Neural cell (in vitro differentiated cells): ENCODE measurements at regions not wholly inside any gene's neighbourhood (a gene's known extent, or its start where the extent isn't known, plus 50 kb on each side); places are given as distances from the start of the nearest gene placed in this dataset.

Experiments
- EP300 ChIP-seq: fragments of 450-650 bp; conservative IDR thresholded peaks from 2 replicates; pipeline ENCODE4 v1.6.1; 2014; ENCODE audit warnings: antibody characterized with exemption, mild to moderate bottlenecking, moderate library complexity; ENCODE audit not compliant: poor library complexity, severe bottlenecking
- EZH2 ChIP-seq: fragments of 200-600, 300-800 bp; shearing (Covaris generic), sonication (generic); IDR thresholded peaks from 2 replicates; pipeline ENCODE4 v1.6.1; 2014; ENCODE audit warnings: antibody characterized with exemption, low read length, borderline replicate concordance, mild to moderate bottlenecking; ENCODE audit not compliant: insufficient read depth, poor library complexity, severe bottlenecking
- MXI1 ChIP-seq: fragments of 450-650 bp; conservative IDR thresholded peaks from 2 replicates; pipeline ENCODE4 v1.6.1; 2014; ENCODE audit warnings: antibody characterized with exemption, mild to moderate bottlenecking; ENCODE audit not compliant: poor library complexity, severe bottlenecking
- POLR2AphosphoS5 ChIP-seq: IDR thresholded peaks from 2 replicates; pipeline ENCODE4 v1.6.1; 2012
- RAD21 ChIP-seq: fragments of 450-650 bp; conservative IDR thresholded peaks from 2 replicates; pipeline ENCODE4 v1.6.1; 2014; ENCODE audit warnings: antibody characterized with exemption, mild to moderate bottlenecking, moderate library complexity
- SMC3 ChIP-seq: fragments of 450-650 bp; conservative IDR thresholded peaks from 2 replicates; pipeline ENCODE4 v1.6.1; 2014; ENCODE audit warnings: antibody characterized with exemption, mild to moderate bottlenecking, moderate library complexity; ENCODE audit not compliant: poor library complexity
- TF ChIP-seq, protein P1 (sequence below): fragments of 450-650 bp; IDR thresholded peaks from 2 replicates; pipeline ENCODE4 v1.5.1; 2014; ENCODE audit warnings: antibody characterized with exemption, mild to moderate bottlenecking, moderate library complexity; ENCODE audit not compliant: poor library complexity, severe bottlenecking
- TF ChIP-seq, protein P2 (sequence below): IDR thresholded peaks from 2 replicates; pipeline ENCODE4 v1.6.1; 2012; ENCODE audit warnings: borderline replicate concordance

- TF ChIP-seq EZH2 (no peak), MXI1 (no peak), POLR2AphosphoS5 (no peak), RAD21 (no peak), SMC3 (no peak), EP300 (no peak)
- TF ChIP-seq, protein P1, sequence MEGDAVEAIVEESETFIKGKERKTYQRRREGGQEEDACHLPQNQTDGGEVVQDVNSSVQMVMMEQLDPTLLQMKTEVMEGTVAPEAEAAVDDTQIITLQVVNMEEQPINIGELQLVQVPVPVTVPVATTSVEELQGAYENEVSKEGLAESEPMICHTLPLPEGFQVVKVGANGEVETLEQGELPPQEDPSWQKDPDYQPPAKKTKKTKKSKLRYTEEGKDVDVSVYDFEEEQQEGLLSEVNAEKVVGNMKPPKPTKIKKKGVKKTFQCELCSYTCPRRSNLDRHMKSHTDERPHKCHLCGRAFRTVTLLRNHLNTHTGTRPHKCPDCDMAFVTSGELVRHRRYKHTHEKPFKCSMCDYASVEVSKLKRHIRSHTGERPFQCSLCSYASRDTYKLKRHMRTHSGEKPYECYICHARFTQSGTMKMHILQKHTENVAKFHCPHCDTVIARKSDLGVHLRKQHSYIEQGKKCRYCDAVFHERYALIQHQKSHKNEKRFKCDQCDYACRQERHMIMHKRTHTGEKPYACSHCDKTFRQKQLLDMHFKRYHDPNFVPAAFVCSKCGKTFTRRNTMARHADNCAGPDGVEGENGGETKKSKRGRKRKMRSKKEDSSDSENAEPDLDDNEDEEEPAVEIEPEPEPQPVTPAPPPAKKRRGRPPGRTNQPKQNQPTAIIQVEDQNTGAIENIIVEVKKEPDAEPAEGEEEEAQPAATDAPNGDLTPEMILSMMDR: no peak
- TF ChIP-seq, protein P2, sequence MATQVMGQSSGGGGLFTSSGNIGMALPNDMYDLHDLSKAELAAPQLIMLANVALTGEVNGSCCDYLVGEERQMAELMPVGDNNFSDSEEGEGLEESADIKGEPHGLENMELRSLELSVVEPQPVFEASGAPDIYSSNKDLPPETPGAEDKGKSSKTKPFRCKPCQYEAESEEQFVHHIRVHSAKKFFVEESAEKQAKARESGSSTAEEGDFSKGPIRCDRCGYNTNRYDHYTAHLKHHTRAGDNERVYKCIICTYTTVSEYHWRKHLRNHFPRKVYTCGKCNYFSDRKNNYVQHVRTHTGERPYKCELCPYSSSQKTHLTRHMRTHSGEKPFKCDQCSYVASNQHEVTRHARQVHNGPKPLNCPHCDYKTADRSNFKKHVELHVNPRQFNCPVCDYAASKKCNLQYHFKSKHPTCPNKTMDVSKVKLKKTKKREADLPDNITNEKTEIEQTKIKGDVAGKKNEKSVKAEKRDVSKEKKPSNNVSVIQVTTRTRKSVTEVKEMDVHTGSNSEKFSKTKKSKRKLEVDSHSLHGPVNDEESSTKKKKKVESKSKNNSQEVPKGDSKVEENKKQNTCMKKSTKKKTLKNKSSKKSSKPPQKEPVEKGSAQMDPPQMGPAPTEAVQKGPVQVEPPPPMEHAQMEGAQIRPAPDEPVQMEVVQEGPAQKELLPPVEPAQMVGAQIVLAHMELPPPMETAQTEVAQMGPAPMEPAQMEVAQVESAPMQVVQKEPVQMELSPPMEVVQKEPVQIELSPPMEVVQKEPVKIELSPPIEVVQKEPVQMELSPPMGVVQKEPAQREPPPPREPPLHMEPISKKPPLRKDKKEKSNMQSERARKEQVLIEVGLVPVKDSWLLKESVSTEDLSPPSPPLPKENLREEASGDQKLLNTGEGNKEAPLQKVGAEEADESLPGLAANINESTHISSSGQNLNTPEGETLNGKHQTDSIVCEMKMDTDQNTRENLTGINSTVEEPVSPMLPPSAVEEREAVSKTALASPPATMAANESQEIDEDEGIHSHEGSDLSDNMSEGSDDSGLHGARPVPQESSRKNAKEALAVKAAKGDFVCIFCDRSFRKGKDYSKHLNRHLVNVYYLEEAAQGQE: no peak
Measured at GRCh38 chr4:17336986-17337385, 174.9 kb downstream of the QDPR start.
